ENCODE measurements at regions not wholly inside any gene's neighbourhood (a gene's known extent, or its start where the extent isn't known, plus 50 kb on each side); places are given as distances from the start of the nearest gene placed in this dataset.

GRCh38 chr5:152978141-152978835, 512.2 kb upstream of the GRIA1 start:
- TF ChIP-seq SIX5 (IDR thresholded peaks at IDR 0.05; ENCODE audit: low read depth, low read length): no peak
- no peak for TF ChIP-seq KDM1A (IDR thresholded peaks at IDR 0.05; ENCODE audit: borderline replicate concordance, low read length)
- no peak for TF ChIP-seq ZNF274 (IDR thresholded peaks at IDR 0.05; ENCODE audit: borderline replicate concordance, extremely low read depth, low read length)
- TF ChIP-seq JUN (IDR thresholded peaks at IDR 0.05; ENCODE audit: low read depth, low read length): no peak
- no peak for TF ChIP-seq EGR1 (IDR thresholded peaks at IDR 0.05; ENCODE audit: borderline replicate concordance, low read depth, low read length)
- no peak for TF ChIP-seq TEAD4 (IDR thresholded peaks at IDR 0.05; ENCODE audit: low read depth, low read length)
- no peak for TF ChIP-seq SP2 (IDR thresholded peaks at IDR 0.05; ENCODE audit: low read length)
- TF ChIP-seq EP300 (IDR thresholded peaks at IDR 0.05; ENCODE audit: borderline replicate concordance in 1 of 2, low read depth in 2 of 2, low read length in 2 of 2): no peak
- TF ChIP-seq CHD2 (IDR thresholded peaks at IDR 0.05; ENCODE audit: low read length): no peak
- TF ChIP-seq, protein P1, sequence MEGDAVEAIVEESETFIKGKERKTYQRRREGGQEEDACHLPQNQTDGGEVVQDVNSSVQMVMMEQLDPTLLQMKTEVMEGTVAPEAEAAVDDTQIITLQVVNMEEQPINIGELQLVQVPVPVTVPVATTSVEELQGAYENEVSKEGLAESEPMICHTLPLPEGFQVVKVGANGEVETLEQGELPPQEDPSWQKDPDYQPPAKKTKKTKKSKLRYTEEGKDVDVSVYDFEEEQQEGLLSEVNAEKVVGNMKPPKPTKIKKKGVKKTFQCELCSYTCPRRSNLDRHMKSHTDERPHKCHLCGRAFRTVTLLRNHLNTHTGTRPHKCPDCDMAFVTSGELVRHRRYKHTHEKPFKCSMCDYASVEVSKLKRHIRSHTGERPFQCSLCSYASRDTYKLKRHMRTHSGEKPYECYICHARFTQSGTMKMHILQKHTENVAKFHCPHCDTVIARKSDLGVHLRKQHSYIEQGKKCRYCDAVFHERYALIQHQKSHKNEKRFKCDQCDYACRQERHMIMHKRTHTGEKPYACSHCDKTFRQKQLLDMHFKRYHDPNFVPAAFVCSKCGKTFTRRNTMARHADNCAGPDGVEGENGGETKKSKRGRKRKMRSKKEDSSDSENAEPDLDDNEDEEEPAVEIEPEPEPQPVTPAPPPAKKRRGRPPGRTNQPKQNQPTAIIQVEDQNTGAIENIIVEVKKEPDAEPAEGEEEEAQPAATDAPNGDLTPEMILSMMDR (IDR thresholded peaks at IDR 0.05; ENCODE audit: control extremely low read depth in 1 of 3, insufficient read depth in 1 of 3, low read depth in 1 of 3, low read length in 3 of 3): no peak
